SK-N-SH (cell line): ENCODE measurements at regions not wholly inside any gene's neighbourhood (a gene's known extent, or its start where the extent isn't known, plus 50 kb on each side); places are given as distances from the start of the nearest gene placed in this dataset.
"Not testable (repeated sequence)": the region's sequence is repeated elsewhere in the genome, so short reads cannot be mapped to it uniquely, and the experiment has no call there.

Experiments used
- EP300 ChIP-seq, 2 experiments: IDR thresholded peaks; 2 replicates each; pipeline versions ENCODE4 v1.4.0 to v1.6.1; 2012; ENCODE audit warnings: borderline replicate concordance in 1 of 2, low read depth in 1 of 2, low read length in 1 of 2
- MXI1 ChIP-seq: IDR thresholded peaks from 2 replicates; pipeline ENCODE4 v1.6.1; 2012; ENCODE audit warnings: mild to moderate bottlenecking, low read depth, low read length, improper control_type of control experiment
- POLR2AphosphoS5 ChIP-seq: IDR thresholded peaks from 2 replicates; pipeline ENCODE4 v1.6.1; 2012; ENCODE audit warnings: low read depth, low read length
- RAD21 ChIP-seq: IDR thresholded peaks from 2 replicates; pipeline ENCODE4 v1.6.1; 2012; ENCODE audit warnings: mild to moderate bottlenecking, low read length
- RCOR1 ChIP-seq: fragments of 150-350 bp; IDR thresholded peaks from 2 replicates; pipeline ENCODE4 v1.6.1; 2017; ENCODE audit warnings: antibody characterized with exemption, low read length
- REST ChIP-seq: IDR thresholded peaks from 2 replicates; pipeline ENCODE4 v1.6.1; 2012; ENCODE audit warnings: mild to moderate bottlenecking, low read depth, low read length, moderate library complexity
- RXRA ChIP-seq: IDR thresholded peaks from 2 replicates; pipeline ENCODE4 v1.4.0; 2012; ENCODE audit warnings: low read depth, mild to moderate bottlenecking, borderline replicate concordance
- TEAD4 ChIP-seq: IDR thresholded peaks from 2 replicates; pipeline ENCODE4 v1.4.0; 2012; ENCODE audit warnings: mild to moderate bottlenecking, borderline replicate concordance; ENCODE audit not compliant: insufficient read depth
- USF2 ChIP-seq: fragments of 150-350 bp; IDR thresholded peaks from 2 replicates; pipeline ENCODE4 v1.6.1; 2017; ENCODE audit warnings: antibody characterized with exemption, low read length, low read depth, borderline replicate concordance
- TF ChIP-seq, protein P1 (sequence below): fragments of 200-600 bp; sonication (generic); IDR thresholded peaks from 2 replicates; pipeline ENCODE4 v1.6.1; 2017; ENCODE audit warnings: antibody characterized with exemption, mild to moderate bottlenecking, moderate library complexity

- TF ChIP-seq EP300 (IDR thresholded peaks at IDR 0.05; ENCODE audit: borderline replicate concordance in 1 of 2, low read depth in 1 of 2, low read length in 1 of 2); REST; RAD21; RXRA; POLR2AphosphoS5; TEAD4; MXI1; USF2; RCOR1: not testable (repeated sequence)
- TF ChIP-seq, protein P1, sequence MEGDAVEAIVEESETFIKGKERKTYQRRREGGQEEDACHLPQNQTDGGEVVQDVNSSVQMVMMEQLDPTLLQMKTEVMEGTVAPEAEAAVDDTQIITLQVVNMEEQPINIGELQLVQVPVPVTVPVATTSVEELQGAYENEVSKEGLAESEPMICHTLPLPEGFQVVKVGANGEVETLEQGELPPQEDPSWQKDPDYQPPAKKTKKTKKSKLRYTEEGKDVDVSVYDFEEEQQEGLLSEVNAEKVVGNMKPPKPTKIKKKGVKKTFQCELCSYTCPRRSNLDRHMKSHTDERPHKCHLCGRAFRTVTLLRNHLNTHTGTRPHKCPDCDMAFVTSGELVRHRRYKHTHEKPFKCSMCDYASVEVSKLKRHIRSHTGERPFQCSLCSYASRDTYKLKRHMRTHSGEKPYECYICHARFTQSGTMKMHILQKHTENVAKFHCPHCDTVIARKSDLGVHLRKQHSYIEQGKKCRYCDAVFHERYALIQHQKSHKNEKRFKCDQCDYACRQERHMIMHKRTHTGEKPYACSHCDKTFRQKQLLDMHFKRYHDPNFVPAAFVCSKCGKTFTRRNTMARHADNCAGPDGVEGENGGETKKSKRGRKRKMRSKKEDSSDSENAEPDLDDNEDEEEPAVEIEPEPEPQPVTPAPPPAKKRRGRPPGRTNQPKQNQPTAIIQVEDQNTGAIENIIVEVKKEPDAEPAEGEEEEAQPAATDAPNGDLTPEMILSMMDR, result not testable (repeated sequence)
Measured at GRCh38 chr1:120311930-120312329, 102.9 kb upstream of the NBPF8 start.
